GM21576 (cell line): ENCODE measurements at regions not wholly inside any gene's neighbourhood (a gene's known extent, or its start where the extent isn't known, plus 50 kb on each side); places are given as distances from the start of the nearest gene placed in this dataset.

ENCODE experiments used
- ATAC-seq: cut with Tn5 transposase; IDR thresholded peaks from one replicate; pipeline ENCODE4 v1.9.1; 2021; ENCODE audit warnings: mild to moderate bottlenecking, moderate library complexity; ENCODE audit not compliant: unreplicated experiment

DNA sequence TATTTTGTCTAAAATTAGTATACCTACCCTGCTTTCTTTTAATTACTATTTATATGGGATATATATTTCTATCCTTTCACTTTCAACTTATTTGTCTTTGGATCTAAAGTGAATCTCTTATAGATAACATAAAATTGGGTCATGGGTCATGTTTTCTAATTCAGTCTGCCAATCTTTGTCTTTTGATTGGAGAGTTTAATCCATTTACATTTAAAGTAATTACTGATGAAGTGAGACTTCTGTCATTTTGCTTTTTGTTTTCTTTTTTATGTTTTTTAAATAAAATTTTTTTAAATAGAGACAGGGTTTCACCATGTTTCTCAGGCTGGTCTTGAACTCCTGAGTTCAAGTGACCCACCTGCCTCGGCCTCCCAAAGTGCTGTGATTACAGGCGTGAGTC is 50.5 kb upstream of the PRDM1 start:
- no peak for ATAC-seq

DNA sequence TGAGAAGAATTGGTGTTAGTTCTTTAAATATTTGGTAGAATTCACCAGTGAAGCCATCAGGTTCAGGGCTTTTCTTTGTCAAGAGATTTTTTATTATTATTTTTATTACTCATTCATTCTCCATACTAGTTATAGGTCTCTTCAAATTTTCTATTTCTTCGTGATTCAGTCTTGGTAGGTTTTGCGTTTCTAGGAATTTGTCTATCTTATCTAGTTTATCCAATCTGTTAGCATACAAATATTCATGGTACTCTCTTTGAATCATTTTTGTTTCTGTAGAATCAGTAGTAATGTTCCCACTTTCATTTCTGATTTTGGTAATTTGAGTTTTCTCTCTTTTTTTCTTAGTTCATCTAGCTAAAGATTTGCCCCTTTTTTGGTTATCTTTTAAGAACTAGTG is 52.3 kb upstream of the PRDM1 start:
- no peak for ATAC-seq

- ATAC-seq, result no peak
Observed at GRCh38 chr6:106027758-106028157, 58.4 kb upstream of the PRDM1 start.

DNA sequence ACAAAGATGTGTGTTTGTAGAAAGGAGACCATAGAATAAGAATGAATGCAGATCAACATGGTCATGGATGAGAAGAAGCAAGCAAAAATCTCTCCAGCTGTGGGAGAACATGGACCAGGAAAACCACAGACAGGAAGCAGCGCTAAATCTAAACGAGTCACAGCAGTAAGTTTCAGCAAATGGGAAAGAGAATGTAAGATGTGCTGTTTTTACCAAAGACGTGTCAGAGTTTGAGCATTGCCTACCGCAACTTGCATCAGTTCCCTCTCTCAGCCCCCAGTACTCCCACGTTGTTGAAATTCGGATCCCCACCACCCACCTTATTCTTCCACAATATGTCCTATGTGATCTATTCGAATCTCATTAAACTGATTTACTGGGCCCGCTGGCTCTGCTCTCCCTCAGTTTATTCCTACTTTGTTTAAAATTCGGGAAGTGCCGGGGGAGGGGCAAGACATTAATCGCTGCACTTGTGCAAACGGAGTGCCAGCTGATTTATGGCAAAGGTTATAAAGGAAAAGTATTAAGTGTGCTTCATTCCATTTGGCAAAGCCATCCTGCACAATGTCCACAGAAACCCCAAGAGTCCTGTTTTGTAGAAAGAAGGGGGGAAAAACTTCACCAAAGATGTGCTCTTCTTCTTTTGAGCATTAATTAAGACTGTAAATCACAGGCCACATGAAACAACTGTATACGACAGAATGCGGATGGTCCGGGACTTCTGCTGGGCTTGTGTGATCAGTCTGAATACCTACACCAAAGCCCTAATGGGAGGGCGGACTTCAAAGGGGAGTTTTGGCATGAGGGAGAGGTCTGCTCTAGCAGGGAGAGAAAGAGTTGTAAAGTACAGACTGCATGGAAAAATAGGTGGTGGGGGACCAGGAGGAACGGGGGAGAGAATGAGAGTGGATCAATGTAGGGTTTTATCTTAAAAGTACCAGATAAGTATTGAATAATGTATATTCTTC is 59.1 kb upstream of the PRDM1 start:
- ATAC-seq, result no peak

- no peak for ATAC-seq
Observed at GRCh38 chr6:106025655-106026054, 60.5 kb upstream of the PRDM1 start.

DNA sequence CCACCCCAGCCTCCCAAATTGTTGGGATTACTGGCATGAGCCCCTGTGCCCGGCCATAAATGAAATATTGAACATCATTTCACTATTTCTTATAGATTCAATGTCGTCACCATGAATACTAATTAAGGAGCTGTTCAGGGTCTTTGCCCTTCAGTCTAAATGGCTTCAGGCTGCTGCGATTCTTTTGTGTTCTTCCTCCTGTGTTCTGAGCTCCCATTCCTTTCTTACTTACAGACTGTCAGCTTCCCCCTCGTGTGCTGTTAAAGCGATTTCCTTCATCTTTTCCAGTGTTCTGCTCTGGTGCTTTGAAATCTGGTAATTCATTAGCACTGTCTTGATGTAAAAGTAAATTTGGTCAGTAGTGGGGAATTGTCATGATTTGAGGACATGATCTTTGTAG is 63.3 kb upstream of the PRDM1 start:
- ATAC-seq, result no peak

GRCh38 chr6:106017454-106017853 is 68.7 kb upstream of the PRDM1 start:
- no peak for ATAC-seq

GRCh38 chr6:106014955-106015354 is 71.2 kb upstream of the PRDM1 start:
- no peak for ATAC-seq

GRCh38 chr6:106011476-106011875 is 74.7 kb upstream of the PRDM1 start:
- ATAC-seq, result no peak

GRCh38 chr6:106005954-106006353 is 80.2 kb upstream of the PRDM1 start:
- ATAC-seq, result no peak

DNA sequence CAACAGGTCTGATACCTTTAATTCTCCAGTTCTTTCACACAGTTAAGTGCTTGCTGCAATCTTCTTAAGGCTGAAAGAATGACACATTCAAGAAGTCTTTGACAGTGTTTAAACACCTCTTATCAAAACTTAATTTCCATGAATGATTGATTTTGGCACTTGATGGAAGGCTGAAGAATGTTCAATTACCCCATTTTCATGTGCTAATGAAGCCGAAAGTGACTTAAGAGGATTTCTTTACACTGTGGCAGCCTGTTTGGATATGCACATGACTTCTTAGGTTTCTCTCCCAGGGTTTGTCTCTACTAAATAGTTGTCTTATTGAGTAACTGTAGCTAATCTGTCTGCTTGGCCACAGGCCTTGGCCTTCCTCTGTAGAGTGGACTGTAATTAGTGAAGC is 81.1 kb upstream of the PRDM1 start:
- ATAC-seq, result no peak

GRCh38 chr6:106003268-106003987 is 82.7 kb upstream of the PRDM1 start:
- no peak for ATAC-seq

DNA sequence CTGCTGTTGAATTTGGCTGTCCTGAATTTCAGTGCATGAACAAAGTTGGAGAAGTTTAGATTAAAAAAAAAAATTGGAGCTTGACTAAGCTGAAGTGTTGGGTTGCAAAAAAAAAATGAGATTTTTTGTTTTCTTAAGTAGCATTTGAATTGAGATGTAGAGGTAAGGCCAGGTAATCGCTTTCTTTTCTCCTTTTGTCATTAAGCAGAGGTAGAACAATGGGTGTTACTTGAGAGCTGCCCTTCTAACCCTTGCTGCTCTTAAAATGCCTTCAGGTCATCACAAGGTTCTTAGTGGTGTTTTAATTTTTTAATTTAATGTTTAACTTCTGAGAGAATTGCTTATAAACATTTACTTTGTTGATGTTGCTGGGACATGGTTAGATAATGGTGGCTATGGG is 84.1 kb upstream of the PRDM1 start:
- no peak for ATAC-seq

DNA sequence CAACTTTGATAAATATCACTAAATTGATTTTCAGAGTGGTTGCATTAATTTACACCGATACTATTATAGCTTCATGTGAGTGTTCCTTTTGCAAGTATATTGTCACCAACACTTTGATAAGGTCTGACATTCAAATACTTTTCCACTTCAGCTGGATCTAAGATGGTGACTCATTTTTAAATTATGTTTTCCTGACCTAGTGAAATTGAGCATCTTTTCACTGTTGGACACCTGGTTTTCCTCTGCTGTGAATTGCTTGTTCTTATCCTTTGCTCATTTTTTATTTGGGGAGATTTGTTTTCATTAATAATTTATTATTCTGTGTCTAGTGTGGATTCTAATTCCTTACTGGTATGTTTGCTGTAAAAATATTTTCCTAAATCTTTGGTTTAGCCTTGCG is 85.2 kb upstream of the PRDM1 start:
- ATAC-seq, result no peak

DNA sequence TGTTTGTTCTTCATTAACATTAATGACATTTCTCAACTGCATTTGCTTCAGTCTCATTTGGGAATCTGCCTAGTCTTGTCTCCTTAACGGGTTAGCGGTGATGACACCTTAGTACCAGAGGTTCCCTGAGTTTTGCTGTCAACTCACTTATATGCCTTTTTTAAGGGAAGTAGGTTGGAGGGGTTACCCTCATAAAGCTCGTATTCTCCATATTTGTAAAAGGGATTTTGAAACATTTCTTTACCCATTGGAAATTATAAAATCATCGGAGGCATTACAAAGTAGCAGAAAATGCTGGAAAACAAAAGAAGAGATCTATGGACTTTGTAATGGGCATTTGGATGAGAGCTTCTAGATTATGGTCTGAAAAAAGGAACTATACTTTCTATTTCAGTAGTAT is 88.7 kb upstream of the PRDM1 start:
- ATAC-seq, result no peak

GRCh38 chr6:105995391-105995865 is 90.7 kb upstream of the PRDM1 start:
- ATAC-seq, result no peak

DNA sequence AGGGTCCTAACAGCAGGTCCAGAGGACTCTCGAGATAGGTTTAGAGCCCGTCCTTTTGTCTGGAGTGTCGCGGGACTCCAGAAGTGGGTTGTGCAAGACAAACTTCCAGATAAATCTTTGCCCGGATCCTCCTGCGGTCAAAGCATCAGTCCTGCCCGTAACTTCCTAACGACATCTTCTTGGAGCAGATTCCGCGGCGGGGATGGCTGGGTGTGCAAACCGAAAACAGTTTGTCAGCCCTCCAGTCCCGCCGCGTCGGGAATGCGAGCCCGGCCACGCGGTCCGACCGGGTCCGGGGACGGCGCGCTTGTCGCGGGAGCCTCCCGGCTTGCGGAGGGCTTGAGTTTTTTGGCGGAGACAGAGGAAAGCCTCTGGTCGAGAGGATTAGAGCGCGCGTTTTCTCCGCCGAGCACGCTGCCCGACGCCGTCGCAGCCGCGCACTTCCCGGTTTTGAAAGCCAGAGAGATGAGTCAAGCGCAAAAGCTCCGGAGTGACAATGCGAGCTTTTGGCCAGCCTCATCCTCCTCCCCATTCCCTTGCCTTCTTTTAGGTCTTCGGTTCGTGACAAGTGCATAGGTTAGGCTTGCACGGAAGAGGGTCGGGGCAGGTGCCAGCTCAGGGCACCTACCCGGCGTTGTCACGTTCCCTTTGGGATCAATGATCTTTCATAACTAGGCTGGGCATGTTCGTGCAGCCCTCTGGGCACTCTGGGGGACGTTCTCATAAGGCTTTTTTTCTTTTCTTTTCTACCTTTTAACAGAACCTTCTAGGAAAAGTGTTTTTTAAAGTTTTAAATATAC is 91.3 kb upstream of the PRDM1 start:
- ATAC-seq, result no peak

GRCh38 chr6:105994118-105994590 is 92.0 kb upstream of the PRDM1 start:
- no peak for ATAC-seq

DNA sequence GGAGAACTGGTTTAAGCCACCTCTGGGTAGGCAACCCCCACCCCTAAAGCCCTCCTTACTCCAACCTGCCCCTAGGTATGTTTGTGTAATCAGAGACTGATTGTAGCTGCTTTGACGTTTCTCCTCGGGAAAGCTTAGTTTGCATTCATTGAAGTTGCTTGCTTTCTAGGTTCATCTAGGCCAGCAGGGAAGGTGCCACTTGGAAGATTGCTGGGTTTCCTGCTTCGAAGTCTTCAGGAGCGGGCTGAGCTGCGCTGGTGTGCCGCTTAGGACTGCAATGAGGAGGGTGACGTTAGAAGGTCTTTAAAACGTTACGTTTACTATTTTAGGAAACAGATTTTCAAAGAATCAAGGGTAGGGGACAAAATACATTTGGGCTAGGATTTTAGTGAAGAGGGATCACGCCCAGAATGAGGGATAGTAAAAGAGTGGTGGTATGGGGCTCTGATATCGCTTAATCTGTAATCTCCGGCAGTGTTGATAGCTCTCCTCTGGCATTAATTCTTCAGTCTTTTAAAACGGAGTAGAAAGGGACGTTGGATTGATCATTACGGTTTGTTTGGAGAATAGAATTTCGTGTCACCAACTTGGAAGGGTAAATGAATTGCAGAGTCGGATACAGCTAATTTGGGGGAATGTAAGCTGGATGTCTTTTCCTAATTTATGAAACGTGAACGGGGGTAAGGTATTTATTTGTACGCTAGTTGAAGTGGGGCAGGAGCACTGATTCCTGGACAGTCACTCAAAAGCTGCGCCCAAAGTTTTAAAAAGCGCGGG is 92.6 kb upstream of the PRDM1 start:
- no peak for ATAC-seq

- ATAC-seq, result peak; percentile 86
Observed at GRCh38 chr6:105992315-105992961, 93.7 kb upstream of the PRDM1 start.
